NB4 (cell line): ENCODE measurements at regions not wholly inside any gene's neighbourhood (a gene's known extent, or its start where the extent isn't known, plus 50 kb on each side); places are given as distances from the start of the nearest gene placed in this dataset.

Experiments used
- DNase-seq: peaks from one replicate; pipeline ENCODE4 v3.0.0; 2010; ENCODE audit warnings: low read depth
- H3K4me3 ChIP-seq: one replicate; pipeline ENCODE4 v1.5.1; 2011; ENCODE audit warnings: mild to moderate bottlenecking, low read depth, low read length, moderate library complexity
- MYC ChIP-seq: IDR thresholded peaks from 2 replicates; pipeline ENCODE4 v1.6.1; 2011; ENCODE audit warnings: low read depth, low read length
- POLR2A ChIP-seq: IDR thresholded peaks from 2 replicates; pipeline ENCODE4 v1.6.1; 2011; ENCODE audit warnings: mild to moderate bottlenecking; ENCODE audit not compliant: insufficient read length; ENCODE audit errors: extremely low read depth
- TF ChIP-seq, protein P1 (sequence below): IDR thresholded peaks from one replicate; pipeline ENCODE4 v1.5.1; 2012; ENCODE audit warnings: low read depth, low read length
- TF ChIP-seq, protein P2 (sequence below): IDR thresholded peaks from 2 replicates; pipeline ENCODE4 v1.6.1; 2011; ENCODE audit warnings: low read depth, low read length

DNA sequence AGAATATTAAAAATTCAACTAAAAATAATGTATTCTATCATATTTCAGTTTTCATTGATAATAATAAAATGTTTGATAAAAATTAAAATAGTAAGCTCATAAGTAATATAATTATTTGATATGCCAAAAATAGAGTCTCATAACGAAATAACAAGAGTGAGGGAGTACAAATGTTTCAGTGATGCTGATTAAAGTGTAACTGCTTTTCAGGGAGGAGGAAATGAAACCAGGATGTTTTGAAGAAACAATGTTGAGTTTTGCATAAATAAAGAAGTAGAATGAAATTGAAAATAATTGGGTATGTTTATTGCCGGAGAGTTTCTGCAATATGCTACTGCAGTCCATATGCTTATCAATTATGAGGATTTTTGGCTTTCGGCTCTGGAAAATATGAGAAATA is 1159.8 kb upstream of the ADGRL2 start:
- TF ChIP-seq, protein P1, sequence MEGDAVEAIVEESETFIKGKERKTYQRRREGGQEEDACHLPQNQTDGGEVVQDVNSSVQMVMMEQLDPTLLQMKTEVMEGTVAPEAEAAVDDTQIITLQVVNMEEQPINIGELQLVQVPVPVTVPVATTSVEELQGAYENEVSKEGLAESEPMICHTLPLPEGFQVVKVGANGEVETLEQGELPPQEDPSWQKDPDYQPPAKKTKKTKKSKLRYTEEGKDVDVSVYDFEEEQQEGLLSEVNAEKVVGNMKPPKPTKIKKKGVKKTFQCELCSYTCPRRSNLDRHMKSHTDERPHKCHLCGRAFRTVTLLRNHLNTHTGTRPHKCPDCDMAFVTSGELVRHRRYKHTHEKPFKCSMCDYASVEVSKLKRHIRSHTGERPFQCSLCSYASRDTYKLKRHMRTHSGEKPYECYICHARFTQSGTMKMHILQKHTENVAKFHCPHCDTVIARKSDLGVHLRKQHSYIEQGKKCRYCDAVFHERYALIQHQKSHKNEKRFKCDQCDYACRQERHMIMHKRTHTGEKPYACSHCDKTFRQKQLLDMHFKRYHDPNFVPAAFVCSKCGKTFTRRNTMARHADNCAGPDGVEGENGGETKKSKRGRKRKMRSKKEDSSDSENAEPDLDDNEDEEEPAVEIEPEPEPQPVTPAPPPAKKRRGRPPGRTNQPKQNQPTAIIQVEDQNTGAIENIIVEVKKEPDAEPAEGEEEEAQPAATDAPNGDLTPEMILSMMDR, result no peak
- TF ChIP-seq MYC (no peak), POLR2A (no peak)
- TF ChIP-seq, protein P2, sequence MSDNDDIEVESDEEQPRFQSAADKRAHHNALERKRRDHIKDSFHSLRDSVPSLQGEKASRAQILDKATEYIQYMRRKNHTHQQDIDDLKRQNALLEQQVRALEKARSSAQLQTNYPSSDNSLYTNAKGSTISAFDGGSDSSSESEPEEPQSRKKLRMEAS, result no peak
- H3K4me3 ChIP-seq, result no peak overlapping the region
- no peak for DNase-seq

DNA sequence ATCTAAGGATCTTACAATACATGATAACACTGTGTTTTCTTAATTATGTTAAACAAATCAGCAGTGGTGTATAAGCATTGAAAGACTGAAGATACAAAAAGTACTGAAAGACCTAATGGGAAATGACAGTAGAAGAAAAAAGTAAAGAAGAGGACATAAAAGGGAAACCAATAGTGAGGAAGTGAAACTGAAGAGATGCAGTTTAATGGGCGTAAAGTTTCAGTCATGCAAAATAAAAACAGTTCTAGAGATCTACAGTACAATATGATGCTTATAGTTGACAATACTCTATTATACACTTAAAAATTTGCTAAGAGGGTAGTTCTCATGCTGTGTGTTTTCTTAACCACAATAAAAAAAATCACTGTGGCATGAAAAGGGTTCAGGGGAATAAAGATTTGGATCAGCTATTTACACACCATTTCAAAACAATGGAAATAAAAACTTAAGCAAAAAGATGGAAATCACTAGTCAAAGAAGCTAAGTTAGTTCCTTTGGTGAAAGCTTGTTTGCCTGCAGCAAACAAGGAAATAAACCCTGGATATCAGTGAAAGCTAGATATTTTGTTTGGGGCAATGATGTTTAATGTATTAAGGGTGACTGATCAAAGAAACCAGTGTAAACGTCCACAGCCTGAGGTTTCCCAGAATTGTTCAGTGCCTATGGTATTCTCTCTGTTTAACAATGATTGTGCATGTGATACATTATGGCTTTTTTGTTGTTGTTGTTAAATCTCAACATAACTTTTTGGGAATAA is 1160.8 kb upstream of the ADGRL2 start:
- H3K4me3 ChIP-seq, result no peak overlapping the region
- no peak for DNase-seq
- TF ChIP-seq MYC (no peak), POLR2A (no peak)
- TF ChIP-seq, protein P2, result no peak
- TF ChIP-seq, protein P1, result no peak

DNA sequence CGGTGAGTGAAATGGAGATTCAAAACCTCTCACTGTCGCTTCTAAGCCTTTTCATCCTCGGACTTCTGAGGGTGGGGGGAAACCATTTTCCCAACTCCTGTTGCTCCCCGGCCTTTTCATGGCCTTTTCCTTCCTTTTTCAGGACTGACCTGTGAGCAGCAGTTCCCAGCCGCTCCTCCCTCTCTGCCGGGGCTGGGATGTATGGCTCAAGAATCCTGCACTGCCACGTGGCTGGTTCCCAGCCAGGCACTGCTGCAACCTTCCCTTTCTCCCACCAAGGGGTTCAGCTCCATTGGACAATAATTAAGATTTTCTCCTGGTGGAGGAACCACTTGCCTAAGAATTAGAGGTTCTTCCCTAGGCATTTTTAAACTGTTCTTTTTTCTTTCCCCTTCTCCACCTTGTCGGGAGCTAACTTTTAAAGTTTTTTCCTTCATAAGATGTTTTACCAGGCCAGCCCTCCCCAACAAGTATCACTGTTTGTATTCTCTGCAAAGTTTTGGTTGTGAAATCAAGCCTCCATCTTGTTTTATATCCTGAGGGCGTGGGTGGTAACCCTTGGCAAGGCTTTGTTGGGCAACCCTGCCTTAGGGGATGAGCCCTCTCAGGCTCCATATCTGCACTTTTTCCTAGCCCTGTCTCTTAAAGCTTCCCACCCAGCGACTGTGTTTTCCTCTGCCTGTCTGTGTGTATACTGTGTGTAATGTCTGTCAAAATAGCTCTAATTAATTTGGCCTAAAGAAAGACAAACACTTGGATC is 1166.6 kb upstream of the ADGRL2 start:
- peak; percentile 9 for DNase-seq
- H3K4me3 ChIP-seq, result no peak overlapping the region
- no peak for TF ChIP-seq POLR2A
- TF ChIP-seq, protein P2, result no peak
- TF ChIP-seq, protein P1, result no peak
- no peak for TF ChIP-seq MYC

DNA sequence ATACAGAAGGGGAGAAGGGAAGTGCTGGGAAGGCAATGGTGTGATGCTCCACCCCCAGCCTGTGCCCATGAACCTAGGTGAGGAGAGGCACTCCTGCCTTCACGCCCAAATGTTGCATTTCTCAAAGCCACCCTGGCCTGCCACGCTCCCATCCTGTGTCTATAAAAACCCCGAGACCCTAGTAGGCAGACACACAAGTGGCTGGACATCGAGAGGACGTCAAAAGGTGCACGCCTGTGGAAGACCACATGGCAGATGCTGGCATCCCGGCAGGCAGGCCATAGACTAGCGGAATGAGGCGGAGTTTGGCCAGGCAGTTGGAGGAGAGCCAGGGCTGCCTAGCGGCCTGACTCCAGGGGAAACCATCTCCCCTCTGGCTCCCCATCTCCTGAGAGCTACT is 1168.5 kb upstream of the ADGRL2 start:
- H3K4me3 ChIP-seq, result no peak overlapping the region
- TF ChIP-seq POLR2A (no peak), MYC (no peak)
- TF ChIP-seq, protein P2, result no peak
- TF ChIP-seq, protein P1, result no peak
- DNase-seq, result no peak

DNA sequence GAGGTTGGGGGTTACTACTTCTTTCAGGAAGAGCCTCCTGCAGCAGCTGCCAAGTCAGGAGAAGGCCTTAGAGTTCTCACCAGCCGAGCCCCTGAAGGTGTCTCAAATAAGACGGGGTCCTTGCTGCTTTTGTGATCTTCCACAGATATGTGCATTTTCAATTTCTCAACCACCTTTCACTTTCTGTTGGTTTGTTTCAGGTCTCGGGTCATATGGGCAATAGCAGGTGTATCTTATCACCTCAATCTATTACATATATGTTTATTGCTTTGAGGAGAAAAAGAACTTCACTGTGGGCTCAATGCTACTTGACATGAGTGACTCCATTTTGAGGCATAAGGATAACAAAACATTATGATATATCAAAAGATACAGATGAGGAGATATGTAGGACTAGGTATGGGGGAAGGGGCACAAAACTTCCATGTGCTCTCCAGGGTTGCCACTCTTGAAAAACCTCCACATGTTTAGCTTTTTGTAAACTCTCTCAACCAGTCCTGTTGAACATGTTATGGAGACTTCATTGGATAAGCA is 1171.4 kb upstream of the ADGRL2 start:
- TF ChIP-seq, protein P1, result no peak
- TF ChIP-seq, protein P2, result no peak
- TF ChIP-seq MYC, result no peak
- no peak for TF ChIP-seq POLR2A
- no peak overlapping the region for H3K4me3 ChIP-seq
- no peak for DNase-seq
